ENCODE measurements at regions not wholly inside any gene's neighbourhood (a gene's known extent, or its start where the extent isn't known, plus 50 kb on each side); places are given as distances from the start of the nearest gene placed in this dataset.
A peak's percentile ranks its signal among the peaks of the same experiment; 100 is the strongest.

DNA sequence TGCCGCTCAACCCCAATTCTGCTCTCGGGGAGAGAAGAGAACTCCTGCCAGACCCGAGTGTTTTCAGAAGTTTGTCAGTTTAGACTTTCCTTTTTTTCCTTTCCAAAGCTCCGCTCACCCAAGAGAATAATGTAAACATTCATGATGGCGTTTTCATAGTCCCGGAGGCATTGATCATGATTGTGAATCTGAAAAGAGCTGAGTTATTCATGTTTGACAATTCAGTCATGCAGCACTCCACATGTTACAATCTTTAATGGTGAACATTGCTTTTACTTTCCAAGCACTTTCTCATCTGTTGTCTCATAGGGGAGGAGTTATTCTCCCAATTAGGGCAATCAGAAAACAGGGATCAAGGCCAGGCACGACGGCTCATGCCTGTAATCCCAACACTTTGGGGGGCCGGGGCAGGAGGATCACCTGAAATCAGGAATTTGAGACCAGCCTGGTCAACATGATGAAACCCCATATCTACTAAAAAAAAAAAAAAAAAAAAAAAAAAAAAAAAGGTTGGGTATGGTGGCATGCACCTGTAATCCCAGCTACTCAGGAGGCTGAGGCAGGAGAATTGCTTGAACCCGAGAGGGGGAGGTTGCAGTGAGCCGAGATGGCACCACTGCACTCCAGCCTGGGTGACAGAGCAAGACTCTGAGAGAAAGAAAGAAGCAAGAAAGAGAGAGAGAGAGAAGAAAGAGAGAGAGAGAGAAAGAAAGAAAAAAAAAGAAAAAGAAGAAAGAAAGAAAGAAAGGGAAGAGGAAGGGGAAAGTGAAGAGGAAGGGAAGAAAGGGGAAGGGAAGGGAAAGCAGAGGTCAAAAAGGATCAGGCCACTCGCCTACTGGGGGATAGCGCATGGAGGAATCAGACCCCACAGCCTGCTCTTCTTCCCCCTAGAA, 70.0 kb upstream of the TNRC6C start:
- Histone ChIP-seq H3K4ac (replicated peaks; ENCODE audit: insufficient read length, low read depth, low read length) (no peak overlapping the region), H2BK5ac (ENCODE audit: low read depth, low read length) (no peak overlapping the region), H4K5ac (ENCODE audit: insufficient read length, low read depth, low read length) (no peak overlapping the region), H2BK15ac (ENCODE audit: low read length) (no peak overlapping the region), H3K18ac (ENCODE audit: extremely low read depth, low read length) (no peak overlapping the region), H2BK12ac (ENCODE audit: low read depth, low read length) (no peak overlapping the region; the same call in 1 of the 2 replicates), H3K79me2 (ENCODE audit: control insufficient read depth in 1 of 2, insufficient read depth in 2 of 2, low read length in 2 of 2) (no peaks in the 10 kb centered on the region), H3K4me3 (ENCODE audit: extremely low read depth in 1 of 4, insufficient read depth in 2 of 4, low read depth in 3 of 4, low read length in 4 of 4) (peak overlapping the region; percentile 42 to 63 (median 55); a peak in 5 of 8 replicates), H3K36me3 (ENCODE audit: control insufficient read depth in 2 of 4, insufficient read depth in 4 of 4, low read length in 3 of 4) (no peaks in the 10 kb centered on the region), H3K27me3 (replicated peaks in 1 of 4; ENCODE audit: control insufficient read depth in 3 of 4, extremely low read depth in 1 of 4, insufficient read depth in 3 of 4, low read length in 3 of 4) (peaks cover 7 to 30% (median 22%) of the 10 kb centered on the region in 4 experiments; a peak in 6 of 7 replicates), H2AK5ac (ENCODE audit: low read depth, low read length) (no peak overlapping the region), H3K14ac (ENCODE audit: insufficient read length) (no peak overlapping the region), H4K20me1 (replicated peaks in 1 of 2; ENCODE audit: control insufficient read depth in 1 of 2, insufficient read depth in 2 of 2, low read length in 2 of 2) (no peaks in the 10 kb centered on the region), H2BK20ac (ENCODE audit: low read length) (no peak overlapping the region), H4K91ac (replicated peaks; ENCODE audit: insufficient read length, low read length) (no peak overlapping the region), H3K9ac (replicated peaks in 1 of 4; ENCODE audit: extremely low read depth in 1 of 4, low read depth in 3 of 4, low read length in 3 of 4) (no peak overlapping the region), H3K4me2 (ENCODE audit: insufficient read depth in 1 of 2, low read depth in 2 of 2, low read length in 2 of 2) (peak overlapping the region; percentile 97 to 98), H3K27ac (ENCODE audit: low read depth, low read length) (no peak overlapping the region), H3K23ac (ENCODE audit: insufficient read length) (no peak overlapping the region), H3K9me3 (ENCODE audit: insufficient read depth in 2 of 2, low read depth in 1 of 2, low read length in 1 of 2) (no peaks in the 10 kb centered on the region), H3K79me1 (ENCODE audit: low read depth, low read length) (no peaks in the 10 kb centered on the region), H2AFZ (ENCODE audit: low read length) (no peak overlapping the region), H4K8ac (ENCODE audit: extremely low read depth, insufficient read depth, low read length) (no peak overlapping the region), H3K4me1 (replicated peaks in 1 of 4; ENCODE audit: control insufficient read depth in 3 of 4, insufficient read depth in 4 of 4, low read length in 3 of 4) (peaks cover 0 to 18% (median 12%) of the 10 kb centered on the region in 4 experiments; a peak in 6 of 7 replicates), H2BK120ac (replicated peaks; ENCODE audit: low read depth, low read length) (no peak overlapping the region), H3K56ac (replicated peaks; ENCODE audit: insufficient read length, low read depth, low read length) (no peak overlapping the region), H3K23me2 (ENCODE audit: low read depth, low read length) (peaks cover 10% of the 10 kb centered on the region; the same call in 1 of the 2 replicates)
- ChIA-PET CTCF (ENCODE audit: partially characterized antibody) (interaction anchor here (0.6 to 13.7 kb wide), 7 partner anchors 28 to 128 kb away, joined by 3 to 147 read pairs (median 3); no protein-coding TSS in a partner anchor), POLR2A (ENCODE audit: partially characterized antibody) (interaction anchor here (0.6 to 1.3 kb wide), 4 partner anchors 20 to 117 kb away, joined by 3 to 5 read pairs (median 4); no protein-coding TSS in a partner anchor)
- WGBS, 2 experiments (ENCODE audit: extremely low coverage in 1 of 2, insufficient coverage in 1 of 2, insufficient read length in 1 of 2, insufficient replicate concordance in 2 of 2, low coverage in 1 of 2, low lambda C conversion rate in 2 of 2, missing lambda C conversion rate in 1 of 2), result 68% methylated on average over 11 of the region's 13 CpGs; no CpG with 5 or more reads in 1 of the 2 experiments
- no peak for DNase-seq (ENCODE audit: low read depth in 1 of 2, low spot score in 2 of 2)
- FAIRE-seq, result peak; percentile 19
- TF ChIP-seq CHD1 (IDR thresholded peaks at IDR 0.05; ENCODE audit: low read depth, low read length) (no peak), PHF8 (conservative IDR thresholded peaks at IDR 0.05; ENCODE audit: low read depth, low read length) (no peak), POLR2A (IDR thresholded peaks at IDR 0.05; ENCODE audit: control extremely low read depth in 1 of 2, low read depth in 2 of 2, low read length in 2 of 2) (no peak)
